ENCODE measurements at regions not wholly inside any gene's neighbourhood (a gene's known extent, or its start where the extent isn't known, plus 50 kb on each side); places are given as distances from the start of the nearest gene placed in this dataset.

- TF ChIP-seq CTCF (IDR thresholded peaks at IDR 0.05): no peak
- no peak for TF ChIP-seq EZH2 (IDR thresholded peaks at IDR 0.05; ENCODE audit: borderline replicate concordance, insufficient read depth, low read depth, low read length, poor library complexity, severe bottlenecking)
- H3K4me3 Mint-ChIP-seq: no peak overlapping the region
- Histone ChIP-seq H3K9me3 (ENCODE audit: control extremely low read depth in 1 of 3, control insufficient read depth in 2 of 3, insufficient read depth in 1 of 3, low read length in 2 of 3) (no peaks in the 10 kb centered on the region), H3K4me1 (ENCODE audit: control insufficient read depth in 2 of 2, insufficient read depth in 2 of 2, low read length in 2 of 2) (no peaks in the 10 kb centered on the region), H3K9ac (ENCODE audit: low read length) (no peak overlapping the region), H3K4me2 (replicated peaks; ENCODE audit: low read depth, low read length, poor library complexity, severe bottlenecking) (no peak overlapping the region), H3K79me2 (ENCODE audit: control insufficient read depth, insufficient read depth, low read length) (peaks cover 30% of the 10 kb centered on the region), H2AFZ (ENCODE audit: insufficient read depth, low read depth, low read length, poor library complexity, severe bottlenecking) (no peak overlapping the region), H3K27ac (ENCODE audit: low read length in 2 of 2) (no peak overlapping the region), H3K36me3 (replicated peaks in 1 of 2; ENCODE audit: control extremely low read depth in 1 of 2, control insufficient read depth in 1 of 2, extremely low read depth in 1 of 2, insufficient read depth in 2 of 2, low read length in 1 of 2) (no peaks in the 10 kb centered on the region), H3K4me3 (ENCODE audit: control extremely low read depth in 1 of 5, extremely low read depth in 1 of 5, insufficient read depth in 1 of 5, low read depth in 2 of 5, low read length in 4 of 5) (no peak overlapping the region), H3K27me3 (replicated peaks in 1 of 4; ENCODE audit: control extremely low read depth in 1 of 4, control insufficient read depth in 3 of 4, insufficient read depth in 4 of 4, low read length in 3 of 4) (no peaks in the 10 kb centered on the region), H4K20me1 (ENCODE audit: control insufficient read depth, insufficient read depth, low read length, poor library complexity, severe bottlenecking) (no peaks in the 10 kb centered on the region)
- no peaks in the 10 kb centered on the region for H3K27me3 Mint-ChIP-seq
- ChIA-PET CTCF (no interaction called here), POLR2A (no interaction called here)
- DNase-seq: no peak
- ATAC-seq (ENCODE audit: low read depth): no peak
- no peak overlapping the region for H3K27ac Mint-ChIP-seq
- intact Hi-C loops (cut with micrococcal nuclease): loop anchor here (5.0 kb wide), 1 partner anchor 33 kb away; no protein-coding TSS in a partner anchor
- H3K9me3 Mint-ChIP-seq (ENCODE audit: insufficient read depth): no peaks in the 10 kb centered on the region
- peaks cover 16% of the 10 kb centered on the region for H3K4me1 Mint-ChIP-seq
These were observed 244.6 kb downstream of the ZEB2 start for GRCh38 chr2:144275340-144275739.

DNA sequence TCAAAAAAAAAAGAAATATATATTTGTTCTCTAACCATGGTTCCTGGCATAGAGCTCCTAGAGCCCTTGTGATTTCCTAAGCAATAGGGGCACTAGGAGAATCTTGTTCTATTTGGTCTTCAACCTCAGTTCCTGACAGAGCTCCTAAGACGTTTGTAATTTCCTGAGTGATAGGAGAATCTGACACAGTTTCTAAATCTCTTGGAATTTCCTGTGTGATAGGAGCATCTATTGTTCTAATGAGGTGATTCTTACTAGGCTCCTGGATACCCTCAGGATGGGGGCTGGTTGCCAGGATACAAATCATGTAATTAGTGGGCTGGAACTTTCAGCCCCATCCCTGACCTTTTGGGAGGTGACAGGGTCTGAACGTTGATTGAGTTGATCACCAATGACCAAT lies 245.8 kb downstream of the ZEB2 start:
- peaks cover 27% of the 10 kb centered on the region for H3K79me2 ChIP-seq (ENCODE audit: control insufficient read depth, insufficient read depth, low read length)
- H3K27ac ChIP-seq (ENCODE audit: low read length in 2 of 2): no peak overlapping the region
- no peaks in the 10 kb centered on the region for H4K20me1 ChIP-seq (ENCODE audit: control insufficient read depth, insufficient read depth, low read length, poor library complexity, severe bottlenecking)
- H3K4me1 ChIP-seq (ENCODE audit: control insufficient read depth in 2 of 2, insufficient read depth in 2 of 2, low read length in 2 of 2): no peaks in the 10 kb centered on the region
- ChIA-PET CTCF (no interaction called here), POLR2A (no interaction called here)
- no peak for ATAC-seq (ENCODE audit: low read depth)
- no peak for DNase-seq
- intact Hi-C loops (cut with micrococcal nuclease): no loop called here
- H3K9ac ChIP-seq (ENCODE audit: low read length): no peak overlapping the region
- peaks cover 18% of the 10 kb centered on the region for H3K4me1 Mint-ChIP-seq
- H3K27ac Mint-ChIP-seq: no peak overlapping the region
- no peak overlapping the region for H3K4me2 ChIP-seq (replicated peaks; ENCODE audit: low read depth, low read length, poor library complexity, severe bottlenecking)
- H3K4me3 ChIP-seq (ENCODE audit: control extremely low read depth in 1 of 5, extremely low read depth in 1 of 5, insufficient read depth in 1 of 5, low read depth in 2 of 5, low read length in 4 of 5): no peak overlapping the region
- TF ChIP-seq EZH2 (IDR thresholded peaks at IDR 0.05; ENCODE audit: borderline replicate concordance, insufficient read depth, low read depth, low read length, poor library complexity, severe bottlenecking): no peak
- no peak for TF ChIP-seq CTCF (IDR thresholded peaks at IDR 0.05)
- no peaks in the 10 kb centered on the region for H3K27me3 ChIP-seq (replicated peaks in 1 of 4; ENCODE audit: control extremely low read depth in 1 of 4, control insufficient read depth in 3 of 4, insufficient read depth in 4 of 4, low read length in 3 of 4)
- H3K36me3 ChIP-seq (replicated peaks in 1 of 2; ENCODE audit: control extremely low read depth in 1 of 2, control insufficient read depth in 1 of 2, extremely low read depth in 1 of 2, insufficient read depth in 2 of 2, low read length in 1 of 2): no peaks in the 10 kb centered on the region
- WGBS (ENCODE audit: insufficient coverage): no CpG with 5 or more reads among the region's 2 CpGs
- no peak overlapping the region for H2AFZ ChIP-seq (ENCODE audit: insufficient read depth, low read depth, low read length, poor library complexity, severe bottlenecking)
- no peaks in the 10 kb centered on the region for H3K27me3 Mint-ChIP-seq
- no peak overlapping the region for H3K4me3 Mint-ChIP-seq
- no peaks in the 10 kb centered on the region for H3K9me3 ChIP-seq (ENCODE audit: control extremely low read depth in 1 of 3, control insufficient read depth in 2 of 3, insufficient read depth in 1 of 3, low read length in 2 of 3)
- H3K9me3 Mint-ChIP-seq (ENCODE audit: insufficient read depth): no peaks in the 10 kb centered on the region
